ENCODE measurements at regions not wholly inside any gene's neighbourhood (a gene's known extent, or its start where the extent isn't known, plus 50 kb on each side); places are given as distances from the start of the nearest gene placed in this dataset.
"Not testable (repeated sequence)": the region's sequence is repeated elsewhere in the genome, so short reads cannot be mapped to it uniquely, and the experiment has no call there.

DNA sequence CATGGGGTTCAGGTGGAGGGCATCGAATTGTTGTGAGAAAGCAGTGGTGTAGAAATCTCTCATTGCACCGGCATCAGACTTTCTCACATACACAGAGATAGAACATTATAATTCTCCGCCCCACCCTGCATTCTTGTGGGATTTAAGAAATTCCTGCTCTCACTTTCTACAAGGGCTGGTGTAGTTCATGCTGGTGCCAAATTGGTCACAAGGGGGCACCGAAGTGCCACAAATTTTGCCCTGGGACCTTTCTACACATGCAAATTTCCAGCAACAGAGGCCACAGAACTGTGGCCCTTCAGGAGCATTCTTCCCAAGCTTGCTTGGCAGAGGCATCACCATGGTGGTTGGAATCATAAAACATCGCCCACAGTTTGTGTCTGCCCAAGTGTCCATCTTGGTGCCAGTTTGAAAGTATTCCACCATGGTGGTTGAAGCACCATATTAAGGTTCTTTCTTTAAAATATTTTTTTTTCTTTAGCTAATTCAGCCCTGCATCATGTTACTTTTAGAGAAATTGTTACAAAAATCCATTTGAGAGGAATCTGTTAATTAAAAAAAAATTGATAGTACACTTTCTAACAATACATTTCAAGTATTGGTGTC is 521.2 kb upstream of the FANCL start:
- no peaks in the 10 kb centered on the region for H3K4me1 ChIP-seq (ENCODE audit: control insufficient read depth, insufficient read depth, low read length)
- peak; percentile 8 to 9 for DNase-seq
- no peaks in the 10 kb centered on the region for H3K9me3 ChIP-seq (ENCODE audit: control insufficient read depth, low read depth, low read length)
- no CpG with 5 or more reads among the region's 5 CpGs for WGBS (ENCODE audit: insufficient coverage, low lambda C conversion rate)
- H3K36me3 ChIP-seq (ENCODE audit: control insufficient read depth, insufficient read depth, low read length), result no peaks in the 10 kb centered on the region
- H3K27me3 ChIP-seq (ENCODE audit: control insufficient read depth, insufficient read depth, low read length), result no peaks in the 10 kb centered on the region
- H3K27ac ChIP-seq (ENCODE audit: low read length), result no peak overlapping the region
- no peak overlapping the region for H3K4me3 ChIP-seq (ENCODE audit: low read length)

- Histone ChIP-seq H3K4me1 (ENCODE audit: control insufficient read depth, insufficient read depth, low read length) (no peaks in the 10 kb centered on the region), H3K36me3 (ENCODE audit: control insufficient read depth, insufficient read depth, low read length) (no peaks in the 10 kb centered on the region), H3K9me3 (ENCODE audit: control insufficient read depth, low read depth, low read length) (no peaks in the 10 kb centered on the region), H3K27ac (ENCODE audit: low read length) (no peak overlapping the region), H3K27me3 (ENCODE audit: control insufficient read depth, insufficient read depth, low read length) (no peaks in the 10 kb centered on the region), H3K4me3 (ENCODE audit: low read length) (no peak overlapping the region)
- no peak for DNase-seq
- WGBS (ENCODE audit: insufficient coverage, low lambda C conversion rate), result no CpG with 5 or more reads among the region's 6 CpGs
Observed at GRCh38 chr2:58757971-58758370, 516.8 kb upstream of the FANCL start.

DNA sequence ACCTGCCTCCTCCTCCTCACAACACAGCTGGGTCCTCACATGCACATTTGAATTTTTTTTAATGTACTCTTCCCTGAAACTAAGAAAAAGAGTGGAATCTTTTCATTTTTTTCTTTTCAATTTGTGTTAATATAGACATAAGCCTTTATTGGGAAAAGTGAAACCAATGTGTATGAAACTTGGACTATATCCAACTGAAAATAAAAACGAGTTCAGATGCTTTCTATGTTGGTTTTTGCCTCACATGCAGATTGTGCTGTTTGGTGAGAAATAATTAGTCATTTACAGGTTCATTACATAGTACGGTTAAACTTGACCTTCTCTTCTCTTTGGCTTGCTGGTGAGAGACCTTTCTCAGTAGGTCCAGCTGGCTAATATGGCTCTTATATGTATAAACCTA is 515.2 kb upstream of the FANCL start:
- H3K4me3 ChIP-seq (ENCODE audit: low read length), result no peak overlapping the region
- no peaks in the 10 kb centered on the region for H3K36me3 ChIP-seq (ENCODE audit: control insufficient read depth, insufficient read depth, low read length)
- H3K27me3 ChIP-seq (ENCODE audit: control insufficient read depth, insufficient read depth, low read length), result no peaks in the 10 kb centered on the region
- H3K9me3 ChIP-seq (ENCODE audit: control insufficient read depth, low read depth, low read length), result no peaks in the 10 kb centered on the region
- DNase-seq, result no peak
- 40% methylated on average over 1 of the region's 2 CpGs for WGBS (ENCODE audit: insufficient coverage, low lambda C conversion rate)
- no peaks in the 10 kb centered on the region for H3K4me1 ChIP-seq (ENCODE audit: control insufficient read depth, insufficient read depth, low read length)
- H3K27ac ChIP-seq (ENCODE audit: low read length), result no peak overlapping the region

GRCh38 chr2:58752507-58752906 is 511.4 kb upstream of the FANCL start:
- DNase-seq; H3K9me3 ChIP-seq (ENCODE audit: control insufficient read depth, low read depth, low read length); H3K4me3 ChIP-seq (ENCODE audit: low read length); H3K27ac ChIP-seq (ENCODE audit: low read length); H3K27me3 ChIP-seq (ENCODE audit: control insufficient read depth, insufficient read depth, low read length); H3K4me1 ChIP-seq (ENCODE audit: control insufficient read depth, insufficient read depth, low read length); H3K36me3 ChIP-seq (ENCODE audit: control insufficient read depth, insufficient read depth, low read length): not testable (repeated sequence)
- 100% methylated on average over 1 of the region's 2 CpGs for WGBS (ENCODE audit: insufficient coverage, low lambda C conversion rate)

- not testable (repeated sequence) for DNase-seq; H3K4me1 ChIP-seq (ENCODE audit: control insufficient read depth, insufficient read depth, low read length); H3K36me3 ChIP-seq (ENCODE audit: control insufficient read depth, insufficient read depth, low read length); H3K27ac ChIP-seq (ENCODE audit: low read length); H3K9me3 ChIP-seq (ENCODE audit: control insufficient read depth, low read depth, low read length); H3K27me3 ChIP-seq (ENCODE audit: control insufficient read depth, insufficient read depth, low read length); H3K4me3 ChIP-seq (ENCODE audit: low read length)
- no CpG with 5 or more reads among the region's 3 CpGs for WGBS (ENCODE audit: insufficient coverage, low lambda C conversion rate)
Observed at GRCh38 chr2:58751676-58752075, 510.6 kb upstream of the FANCL start.

DNA sequence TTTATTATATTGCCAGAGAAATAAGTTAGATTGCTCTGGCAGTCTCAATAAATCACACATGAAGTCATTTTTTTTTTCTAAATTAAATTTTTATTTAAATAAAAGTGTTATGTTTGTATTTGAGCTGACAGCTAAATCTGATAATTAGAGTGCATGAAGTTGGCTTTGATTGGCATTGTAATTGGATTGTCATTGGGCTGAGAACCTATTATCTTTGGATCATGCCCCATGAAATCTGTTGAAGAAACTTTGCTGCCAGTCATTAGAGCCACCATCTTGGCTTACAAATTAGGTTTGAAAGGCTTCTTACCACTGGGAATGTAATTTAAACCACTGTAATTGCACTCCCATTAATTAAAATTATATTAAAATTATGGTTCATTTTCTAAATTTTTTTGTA is 507.9 kb upstream of the FANCL start:
- Histone ChIP-seq H3K4me1 (ENCODE audit: control insufficient read depth, insufficient read depth, low read length) (no peaks in the 10 kb centered on the region), H3K27ac (ENCODE audit: low read length) (no peak overlapping the region), H3K27me3 (ENCODE audit: control insufficient read depth, insufficient read depth, low read length) (no peaks in the 10 kb centered on the region), H3K4me3 (ENCODE audit: low read length) (no peak overlapping the region), H3K9me3 (ENCODE audit: control insufficient read depth, low read depth, low read length) (no peaks in the 10 kb centered on the region), H3K36me3 (ENCODE audit: control insufficient read depth, insufficient read depth, low read length) (no peaks in the 10 kb centered on the region)
- no peak for DNase-seq

- not testable (repeated sequence) for H3K4me1 ChIP-seq (ENCODE audit: control insufficient read depth, insufficient read depth, low read length); H3K36me3 ChIP-seq (ENCODE audit: control insufficient read depth, insufficient read depth, low read length); H3K27ac ChIP-seq (ENCODE audit: low read length); DNase-seq; H3K4me3 ChIP-seq (ENCODE audit: low read length); H3K27me3 ChIP-seq (ENCODE audit: control insufficient read depth, insufficient read depth, low read length); H3K9me3 ChIP-seq (ENCODE audit: control insufficient read depth, low read depth, low read length)
- no CpG with 5 or more reads among the region's 2 CpGs for WGBS (ENCODE audit: insufficient coverage, low lambda C conversion rate)
Observed at GRCh38 chr2:58745334-58745733, 504.2 kb upstream of the FANCL start.

DNA sequence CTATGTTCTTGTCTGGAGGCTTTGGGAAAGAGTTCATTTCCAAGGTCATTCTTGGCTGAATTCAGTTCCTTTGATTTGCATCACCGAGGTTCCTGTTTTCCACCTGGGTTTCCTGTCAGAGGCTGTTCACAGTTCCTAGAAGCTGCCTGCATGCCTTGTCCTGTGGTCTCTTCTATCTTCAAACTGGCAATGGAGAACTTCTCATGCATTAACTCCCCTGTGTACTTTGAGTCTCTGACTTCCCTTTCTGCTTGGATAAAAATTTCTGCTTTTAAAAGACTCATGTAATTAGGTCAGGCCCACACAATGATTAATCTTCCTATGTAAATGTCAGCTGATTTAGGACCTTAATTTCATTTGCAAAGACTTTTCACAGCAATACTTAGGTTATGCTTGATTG is 499.3 kb upstream of the FANCL start:
- Histone ChIP-seq H3K4me1 (ENCODE audit: control insufficient read depth, insufficient read depth, low read length) (no peaks in the 10 kb centered on the region), H3K9me3 (ENCODE audit: control insufficient read depth, low read depth, low read length) (no peaks in the 10 kb centered on the region), H3K27me3 (ENCODE audit: control insufficient read depth, insufficient read depth, low read length) (no peaks in the 10 kb centered on the region), H3K27ac (ENCODE audit: low read length) (no peak overlapping the region), H3K36me3 (ENCODE audit: control insufficient read depth, insufficient read depth, low read length) (no peaks in the 10 kb centered on the region), H3K4me3 (ENCODE audit: low read length) (no peak overlapping the region)
- WGBS (ENCODE audit: insufficient coverage, low lambda C conversion rate), result no CpG with 5 or more reads among the region's 1 CpG
- DNase-seq, result no peak

GRCh38 chr2:58739033-58739432 is 497.9 kb upstream of the FANCL start:
- Histone ChIP-seq H3K4me1 (ENCODE audit: control insufficient read depth, insufficient read depth, low read length) (no peaks in the 10 kb centered on the region), H3K27ac (ENCODE audit: low read length) (no peak overlapping the region), H3K4me3 (ENCODE audit: low read length) (no peak overlapping the region), H3K9me3 (ENCODE audit: control insufficient read depth, low read depth, low read length) (no peaks in the 10 kb centered on the region), H3K36me3 (ENCODE audit: control insufficient read depth, insufficient read depth, low read length) (no peaks in the 10 kb centered on the region), H3K27me3 (ENCODE audit: control insufficient read depth, insufficient read depth, low read length) (no peaks in the 10 kb centered on the region)
- DNase-seq, result no peak
- WGBS (ENCODE audit: insufficient coverage, low lambda C conversion rate), result 86% methylated on average over 1 of the region's 1 CpG

GRCh38 chr2:58734365-58734764 is 493.2 kb upstream of the FANCL start:
- Histone ChIP-seq H3K9me3 (ENCODE audit: control insufficient read depth, low read depth, low read length) (no peaks in the 10 kb centered on the region), H3K36me3 (ENCODE audit: control insufficient read depth, insufficient read depth, low read length) (no peaks in the 10 kb centered on the region), H3K4me1 (ENCODE audit: control insufficient read depth, insufficient read depth, low read length) (no peaks in the 10 kb centered on the region), H3K27ac (ENCODE audit: low read length) (no peak overlapping the region), H3K27me3 (ENCODE audit: control insufficient read depth, insufficient read depth, low read length) (no peaks in the 10 kb centered on the region), H3K4me3 (ENCODE audit: low read length) (no peak overlapping the region)
- WGBS (ENCODE audit: insufficient coverage, low lambda C conversion rate), result no CpG with 5 or more reads among the region's 1 CpG
- DNase-seq, result no peak

DNA sequence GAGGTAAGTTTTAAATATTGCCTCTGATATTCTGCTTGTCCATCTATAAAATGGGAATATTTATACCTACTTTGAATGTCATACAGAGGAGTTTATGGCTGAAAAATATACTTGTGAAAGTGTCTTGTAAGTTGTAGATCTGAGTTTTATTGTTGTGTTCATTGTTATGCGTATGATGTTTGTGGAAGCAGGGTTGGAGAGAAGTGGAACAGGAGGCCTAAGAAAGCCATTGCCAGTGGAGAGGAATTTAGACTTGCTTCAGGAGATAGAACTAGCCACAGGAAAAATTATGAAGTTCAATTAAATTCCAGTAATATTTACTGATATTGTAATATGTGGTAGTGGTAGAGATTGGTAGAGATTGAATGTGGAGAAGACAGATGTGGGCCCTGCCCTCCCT is 491.9 kb upstream of the FANCL start:
- 100% methylated on average over 1 of the region's 1 CpG for WGBS (ENCODE audit: insufficient coverage, low lambda C conversion rate)
- DNase-seq, result no peak
- Histone ChIP-seq H3K27me3 (ENCODE audit: control insufficient read depth, insufficient read depth, low read length) (no peaks in the 10 kb centered on the region), H3K27ac (ENCODE audit: low read length) (no peak overlapping the region), H3K4me1 (ENCODE audit: control insufficient read depth, insufficient read depth, low read length) (no peaks in the 10 kb centered on the region), H3K9me3 (ENCODE audit: control insufficient read depth, low read depth, low read length) (no peaks in the 10 kb centered on the region), H3K36me3 (ENCODE audit: control insufficient read depth, insufficient read depth, low read length) (no peaks in the 10 kb centered on the region), H3K4me3 (ENCODE audit: low read length) (no peak overlapping the region)

Data from large intestine (tissue), 3 donors.